ENCODE measurements at regions not wholly inside any gene's neighbourhood (a gene's known extent, or its start where the extent isn't known, plus 50 kb on each side); places are given as distances from the start of the nearest gene placed in this dataset.
"Not testable (repeated sequence)": the region's sequence is repeated elsewhere in the genome, so short reads cannot be mapped to it uniquely, and the experiment has no call there.

DNA sequence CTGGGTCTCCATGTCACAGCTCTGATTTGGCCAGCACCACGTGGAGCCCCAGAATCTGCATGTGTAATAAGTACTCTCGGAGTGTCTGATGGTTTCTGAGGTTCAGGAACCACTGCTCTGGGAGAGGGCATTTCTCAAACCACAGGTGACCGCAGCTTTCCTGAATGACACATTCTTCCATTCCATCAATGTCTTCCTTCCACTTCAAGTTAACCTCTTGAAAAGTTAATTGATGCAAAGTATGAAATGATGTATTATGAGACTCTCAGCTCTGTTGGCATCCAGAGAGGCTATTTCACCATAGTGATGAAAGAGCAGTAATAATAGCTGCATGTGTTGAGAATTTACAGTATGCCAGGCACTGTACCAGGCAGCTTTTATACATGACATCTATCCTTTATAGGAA lies 61.3 kb upstream of the CRIM1 start (continued):
- no peak for TF ChIP-seq OVOL2 (CRISPR knock-in tag; IDR thresholded peaks at IDR 0.05; ENCODE audit: borderline replicate concordance)
- TF ChIP-seq, protein P1, sequence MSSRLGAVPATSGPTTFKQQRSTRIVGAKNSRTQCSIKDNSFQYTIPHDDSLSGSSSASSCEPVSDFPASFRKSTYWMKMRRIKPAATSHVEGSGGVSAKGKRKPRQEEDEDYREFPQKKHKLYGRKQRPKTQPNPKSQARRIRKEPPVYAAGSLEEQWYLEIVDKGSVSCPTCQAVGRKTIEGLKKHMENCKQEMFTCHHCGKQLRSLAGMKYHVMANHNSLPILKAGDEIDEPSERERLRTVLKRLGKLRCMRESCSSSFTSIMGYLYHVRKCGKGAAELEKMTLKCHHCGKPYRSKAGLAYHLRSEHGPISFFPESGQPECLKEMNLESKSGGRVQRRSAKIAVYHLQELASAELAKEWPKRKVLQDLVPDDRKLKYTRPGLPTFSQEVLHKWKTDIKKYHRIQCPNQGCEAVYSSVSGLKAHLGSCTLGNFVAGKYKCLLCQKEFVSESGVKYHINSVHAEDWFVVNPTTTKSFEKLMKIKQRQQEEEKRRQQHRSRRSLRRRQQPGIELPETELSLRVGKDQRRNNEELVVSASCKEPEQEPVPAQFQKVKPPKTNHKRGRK (CRISPR knock-in tag; IDR thresholded peaks at IDR 0.05; ENCODE audit: borderline replicate concordance) = no peak
- no peak for TF ChIP-seq ZNF317 (CRISPR knock-in tag; IDR thresholded peaks at IDR 0.05; ENCODE audit: borderline replicate concordance, low read depth)

DNA sequence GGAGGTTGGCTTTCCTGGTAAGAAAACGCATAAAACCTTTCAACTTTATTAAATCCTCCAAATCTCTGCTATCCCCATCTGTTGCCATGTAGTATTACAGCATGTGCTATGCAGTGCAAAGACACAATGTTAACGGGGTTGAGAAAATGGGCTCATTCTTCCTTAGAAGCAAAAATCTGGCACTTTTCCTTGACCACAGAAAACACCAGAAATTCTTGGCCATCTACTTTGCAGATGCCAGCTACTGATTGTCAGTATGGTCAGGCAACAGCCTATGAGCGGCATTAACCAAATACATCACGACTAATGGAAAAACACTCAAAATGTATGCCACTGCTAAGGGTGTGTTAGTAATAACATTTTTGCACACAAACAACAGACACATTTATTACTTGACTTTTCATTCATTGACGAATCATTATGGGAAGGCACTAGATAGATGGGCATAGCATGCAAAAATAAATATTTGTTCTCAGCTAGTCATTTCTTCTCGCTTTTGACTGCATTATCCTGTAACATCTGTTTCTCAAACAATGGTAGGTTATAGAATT lies 65.2 kb upstream of the CRIM1 start:
- H3K4me1 Mint-ChIP-seq = peaks cover 17% of the 10 kb centered on the region
- POLR2A ChIA-PET = no interaction called here
- H3K36me3 Mint-ChIP-seq = no peaks in the 10 kb centered on the region
- no peak overlapping the region; the same call in 1 of the 2 replicates for H3K27ac Mint-ChIP-seq
- H3K27me3 Mint-ChIP-seq (ENCODE audit: low read depth) = no peaks in the 10 kb centered on the region
- H3K9me3 Mint-ChIP-seq = peaks cover 13% of the 10 kb centered on the region
- TF ChIP-seq RELA (CRISPR knock-in tag; IDR thresholded peaks at IDR 0.05; ENCODE audit: borderline replicate concordance) (no peak), ETV6 (CRISPR knock-in tag; IDR thresholded peaks at IDR 0.05) (no peak), ZNF671 (CRISPR knock-in tag; IDR thresholded peaks at IDR 0.05) (no peak), GTF2I (CRISPR knock-in tag; conservative IDR thresholded peaks at IDR 0.05) (no peak), NR3C1 (CRISPR knock-in tag; conservative IDR thresholded peaks at IDR 0.05; ENCODE audit: low read depth) (no peak), CREB1 (CRISPR knock-in tag; IDR thresholded peaks at IDR 0.05) (no peak), TEAD4 (CRISPR knock-in tag; IDR thresholded peaks at IDR 0.05) (no peak)
- no peak for ATAC-seq
- H3K4me3 Mint-ChIP-seq = no peak overlapping the region
- CTCF ChIA-PET = no interaction called here
- no peak for DNase-seq (ENCODE audit: low spot score)

DNA sequence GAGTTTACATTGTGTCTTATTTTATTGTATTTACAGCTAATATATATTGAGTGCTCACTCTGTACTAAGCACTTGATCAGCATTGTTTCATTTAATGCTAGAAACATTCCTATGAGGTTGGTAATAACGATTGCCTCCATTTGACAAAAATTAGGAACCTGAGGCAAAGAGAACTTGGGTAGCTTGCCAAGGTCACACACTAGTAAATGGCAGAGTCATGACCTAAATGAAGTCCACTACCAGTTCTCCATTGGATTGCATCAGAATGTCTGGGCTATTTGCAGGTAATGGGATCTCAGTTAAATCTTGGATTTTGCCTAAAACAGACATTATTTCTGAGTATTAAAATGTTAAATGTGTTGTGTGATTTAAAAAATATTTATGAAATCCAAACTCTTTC lies 65.8 kb upstream of the CRIM1 start:
- Mint-ChIP-seq H3K9me3 (peaks cover 18% of the 10 kb centered on the region), H3K4me1 (peaks cover 17% of the 10 kb centered on the region), H3K36me3 (peaks cover under 1% of the 10 kb centered on the region; the same call in 1 of the 2 replicates), H3K27ac (no peak overlapping the region), H3K4me3 (no peak overlapping the region), H3K27me3 (ENCODE audit: low read depth) (no peaks in the 10 kb centered on the region)
- TF ChIP-seq, protein P2, sequence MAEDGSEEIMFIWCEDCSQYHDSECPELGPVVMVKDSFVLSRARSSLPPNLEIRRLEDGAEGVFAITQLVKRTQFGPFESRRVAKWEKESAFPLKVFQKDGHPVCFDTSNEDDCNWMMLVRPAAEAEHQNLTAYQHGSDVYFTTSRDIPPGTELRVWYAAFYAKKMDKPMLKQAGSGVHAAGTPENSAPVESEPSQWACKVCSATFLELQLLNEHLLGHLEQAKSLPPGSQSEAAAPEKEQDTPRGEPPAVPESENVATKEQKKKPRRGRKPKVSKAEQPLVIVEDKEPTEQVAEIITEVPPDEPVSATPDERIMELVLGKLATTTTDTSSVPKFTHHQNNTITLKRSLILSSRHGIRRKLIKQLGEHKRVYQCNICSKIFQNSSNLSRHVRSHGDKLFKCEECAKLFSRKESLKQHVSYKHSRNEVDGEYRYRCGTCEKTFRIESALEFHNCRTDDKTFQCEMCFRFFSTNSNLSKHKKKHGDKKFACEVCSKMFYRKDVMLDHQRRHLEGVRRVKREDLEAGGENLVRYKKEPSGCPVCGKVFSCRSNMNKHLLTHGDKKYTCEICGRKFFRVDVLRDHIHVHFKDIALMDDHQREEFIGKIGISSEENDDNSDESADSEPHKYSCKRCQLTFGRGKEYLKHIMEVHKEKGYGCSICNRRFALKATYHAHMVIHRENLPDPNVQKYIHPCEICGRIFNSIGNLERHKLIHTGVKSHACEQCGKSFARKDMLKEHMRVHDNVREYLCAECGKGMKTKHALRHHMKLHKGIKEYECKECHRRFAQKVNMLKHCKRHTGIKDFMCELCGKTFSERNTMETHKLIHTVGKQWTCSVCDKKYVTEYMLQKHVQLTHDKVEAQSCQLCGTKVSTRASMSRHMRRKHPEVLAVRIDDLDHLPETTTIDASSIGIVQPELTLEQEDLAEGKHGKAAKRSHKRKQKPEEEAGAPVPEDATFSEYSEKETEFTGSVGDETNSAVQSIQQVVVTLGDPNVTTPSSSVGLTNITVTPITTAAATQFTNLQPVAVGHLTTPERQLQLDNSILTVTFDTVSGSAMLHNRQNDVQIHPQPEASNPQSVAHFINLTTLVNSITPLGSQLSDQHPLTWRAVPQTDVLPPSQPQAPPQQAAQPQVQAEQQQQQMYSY (CRISPR knock-in tag; IDR thresholded peaks at IDR 0.05) = no peak
- CTCF ChIA-PET = no interaction called here
- DNase-seq (ENCODE audit: low spot score) (no peak), ATAC-seq (no peak)
- POLR2A ChIA-PET = no interaction called here

GRCh38 chr2:36287363-36288275 lies 68.0 kb upstream of the CRIM1 start:
- ChIA-PET POLR2A (no interaction called here), CTCF (interaction anchor here (0.8 kb wide), 1 partner anchor 498 kb away, joined by 3 read pairs; no protein-coding TSS in a partner anchor)
- Mint-ChIP-seq H3K36me3 (peaks cover 9% of the 10 kb centered on the region), H3K4me3 (no peak overlapping the region), H3K4me1 (peaks cover 10% of the 10 kb centered on the region), H3K9me3 (peaks cover 39% of the 10 kb centered on the region), H3K27me3 (ENCODE audit: low read depth) (no peaks in the 10 kb centered on the region), H3K27ac (no peak overlapping the region)
- ATAC-seq (no peak), DNase-seq (ENCODE audit: low spot score) (no peak)
- no peak for TF ChIP-seq IRF2 (CRISPR knock-in tag; IDR thresholded peaks at IDR 0.05; ENCODE audit: borderline replicate concordance, low read depth)
- no peak for TF ChIP-seq NR3C1 (CRISPR knock-in tag; conservative IDR thresholded peaks at IDR 0.05; ENCODE audit: low read depth)
- TF ChIP-seq FOXJ3 (CRISPR knock-in tag; IDR thresholded peaks at IDR 0.05; ENCODE audit: borderline replicate concordance) = no peak

DNA sequence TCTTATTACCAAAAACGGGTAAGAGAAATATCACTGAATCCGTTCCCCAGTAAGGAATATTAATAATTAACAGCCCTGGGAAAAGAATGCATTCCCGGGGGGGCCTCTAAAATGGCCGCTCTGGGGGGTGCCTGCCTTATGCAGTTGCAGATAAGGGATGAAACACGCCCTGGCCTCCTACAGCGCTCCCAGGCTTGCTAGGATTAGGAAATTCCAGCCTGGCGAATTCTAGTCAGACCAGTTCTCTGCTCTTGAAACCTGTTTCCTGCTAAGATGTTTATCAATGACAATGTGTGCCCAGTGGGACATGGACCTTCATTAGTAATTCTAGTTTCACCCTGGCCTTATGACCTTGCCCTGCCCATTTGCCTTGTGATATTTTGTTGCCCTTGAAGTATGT lies 76.1 kb upstream of the CRIM1 start:
- H3K27me3 Mint-ChIP-seq (ENCODE audit: low read depth) = peaks cover 16% of the 10 kb centered on the region; the same call in 1 of the 2 replicates
- H3K9me3 Mint-ChIP-seq = peaks cover 92% of the 10 kb centered on the region; the same call in 1 of the 2 replicates
- DNase-seq (ENCODE audit: low spot score) = peak; percentile 26
- H3K4me1 Mint-ChIP-seq, CTCF ChIA-PET, H3K4me3 Mint-ChIP-seq, ATAC-seq, POLR2A ChIA-PET: not testable (repeated sequence)
- H3K36me3 Mint-ChIP-seq = peaks cover 17% of the 10 kb centered on the region
- peak overlapping the region; percentile 90 for H3K27ac Mint-ChIP-seq

Measured in WTC11 (cell line).